Osteocyte (in vitro differentiated cells): ENCODE measurements at regions not wholly inside any gene's neighbourhood (a gene's known extent, or its start where the extent isn't known, plus 50 kb on each side); places are given as distances from the start of the nearest gene placed in this dataset.

Experiments used
- DNase-seq: peaks from one replicate; pipeline ENCODE4 v3.0.0; 2021; ENCODE audit warnings: mixed read lengths; ENCODE audit not compliant: unreplicated experiment; ENCODE audit errors: extremely low spot score
- H3K27ac Mint-ChIP-seq: one replicate; pipeline ENCODE4 v1.8.0; 2021; ENCODE audit warnings: mild to moderate bottlenecking, mixed read lengths; ENCODE audit not compliant: unreplicated experiment
- H3K27me3 Mint-ChIP-seq: one replicate; pipeline ENCODE4 v1.8.0; 2021; ENCODE audit warnings: mixed read lengths; ENCODE audit not compliant: unreplicated experiment
- H3K36me3 Mint-ChIP-seq: one replicate; pipeline ENCODE4 v1.8.0; 2021; ENCODE audit warnings: mixed read lengths; ENCODE audit not compliant: unreplicated experiment
- H3K4me1 Mint-ChIP-seq: one replicate; pipeline ENCODE4 v1.8.0; 2021; ENCODE audit warnings: mixed read lengths; ENCODE audit not compliant: unreplicated experiment
- H3K4me3 Mint-ChIP-seq: one replicate; pipeline ENCODE4 v1.8.0; 2021; ENCODE audit warnings: mild to moderate bottlenecking, moderate library complexity, mixed read lengths; ENCODE audit not compliant: unreplicated experiment
- H3K9me3 Mint-ChIP-seq: one replicate; pipeline ENCODE4 v1.8.0; 2021; ENCODE audit warnings: mixed read lengths; ENCODE audit not compliant: unreplicated experiment
- TF ChIP-seq, protein P1 (sequence below): fragments of 200-600 bp; sonication (generic); IDR thresholded peaks from 2 replicates; pipeline ENCODE4 v1.5.0; 2021; ENCODE audit warnings: antibody characterized with exemption, mild to moderate bottlenecking, moderate library complexity

DNA sequence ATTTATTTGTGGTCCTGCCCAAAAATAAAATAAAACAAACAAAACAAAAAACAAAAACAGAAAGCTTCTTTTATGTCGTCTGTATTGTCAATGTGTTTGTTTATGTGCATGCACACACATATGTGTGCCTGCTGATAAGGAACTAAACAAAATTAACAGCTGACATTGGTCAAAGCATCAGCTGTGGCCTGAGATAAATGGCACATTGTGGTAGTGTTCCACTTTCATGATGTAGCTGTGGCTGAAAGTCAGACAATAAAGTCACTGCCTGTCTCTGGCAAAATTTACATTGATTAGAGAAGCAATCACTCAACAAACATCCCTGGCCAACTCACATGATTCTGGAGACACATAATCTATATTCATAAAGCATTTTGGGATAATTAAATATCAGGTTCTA lies 203.4 kb upstream of the PIK3C3 start:
- no peaks in the 10 kb centered on the region for H3K27me3 Mint-ChIP-seq
- DNase-seq: no peak
- TF ChIP-seq, protein P1, sequence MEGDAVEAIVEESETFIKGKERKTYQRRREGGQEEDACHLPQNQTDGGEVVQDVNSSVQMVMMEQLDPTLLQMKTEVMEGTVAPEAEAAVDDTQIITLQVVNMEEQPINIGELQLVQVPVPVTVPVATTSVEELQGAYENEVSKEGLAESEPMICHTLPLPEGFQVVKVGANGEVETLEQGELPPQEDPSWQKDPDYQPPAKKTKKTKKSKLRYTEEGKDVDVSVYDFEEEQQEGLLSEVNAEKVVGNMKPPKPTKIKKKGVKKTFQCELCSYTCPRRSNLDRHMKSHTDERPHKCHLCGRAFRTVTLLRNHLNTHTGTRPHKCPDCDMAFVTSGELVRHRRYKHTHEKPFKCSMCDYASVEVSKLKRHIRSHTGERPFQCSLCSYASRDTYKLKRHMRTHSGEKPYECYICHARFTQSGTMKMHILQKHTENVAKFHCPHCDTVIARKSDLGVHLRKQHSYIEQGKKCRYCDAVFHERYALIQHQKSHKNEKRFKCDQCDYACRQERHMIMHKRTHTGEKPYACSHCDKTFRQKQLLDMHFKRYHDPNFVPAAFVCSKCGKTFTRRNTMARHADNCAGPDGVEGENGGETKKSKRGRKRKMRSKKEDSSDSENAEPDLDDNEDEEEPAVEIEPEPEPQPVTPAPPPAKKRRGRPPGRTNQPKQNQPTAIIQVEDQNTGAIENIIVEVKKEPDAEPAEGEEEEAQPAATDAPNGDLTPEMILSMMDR: no peak
- peaks cover 14% of the 10 kb centered on the region for H3K4me1 Mint-ChIP-seq
- no peak overlapping the region for H3K4me3 Mint-ChIP-seq
- no peaks in the 10 kb centered on the region for H3K9me3 Mint-ChIP-seq
- H3K36me3 Mint-ChIP-seq: no peaks in the 10 kb centered on the region
- no peak overlapping the region for H3K27ac Mint-ChIP-seq

DNA sequence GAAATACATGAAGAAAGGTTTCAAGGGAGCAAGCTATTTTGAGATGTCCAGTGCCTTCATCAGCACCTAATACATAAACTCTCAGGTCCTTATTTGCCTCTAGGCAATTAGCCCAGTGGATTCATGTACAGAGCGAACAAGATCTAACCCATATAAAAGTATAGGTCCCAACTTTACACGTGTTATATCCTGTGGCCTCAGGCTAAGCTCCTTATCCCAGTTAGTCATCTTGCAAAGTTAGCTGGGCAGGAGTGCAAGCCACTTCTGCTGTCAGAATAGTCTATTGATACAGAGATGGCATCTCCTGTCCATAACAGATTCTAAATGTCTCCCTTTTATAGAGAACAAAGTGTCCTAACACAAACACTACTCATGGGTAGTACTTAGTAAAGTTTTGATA lies 203.9 kb upstream of the PIK3C3 start:
- Mint-ChIP-seq H3K27ac (no peak overlapping the region), H3K36me3 (no peaks in the 10 kb centered on the region), H3K4me3 (no peak overlapping the region), H3K4me1 (peaks cover 11% of the 10 kb centered on the region), H3K27me3 (no peaks in the 10 kb centered on the region), H3K9me3 (no peaks in the 10 kb centered on the region)
- TF ChIP-seq, protein P1: no peak
- no peak for DNase-seq

DNA sequence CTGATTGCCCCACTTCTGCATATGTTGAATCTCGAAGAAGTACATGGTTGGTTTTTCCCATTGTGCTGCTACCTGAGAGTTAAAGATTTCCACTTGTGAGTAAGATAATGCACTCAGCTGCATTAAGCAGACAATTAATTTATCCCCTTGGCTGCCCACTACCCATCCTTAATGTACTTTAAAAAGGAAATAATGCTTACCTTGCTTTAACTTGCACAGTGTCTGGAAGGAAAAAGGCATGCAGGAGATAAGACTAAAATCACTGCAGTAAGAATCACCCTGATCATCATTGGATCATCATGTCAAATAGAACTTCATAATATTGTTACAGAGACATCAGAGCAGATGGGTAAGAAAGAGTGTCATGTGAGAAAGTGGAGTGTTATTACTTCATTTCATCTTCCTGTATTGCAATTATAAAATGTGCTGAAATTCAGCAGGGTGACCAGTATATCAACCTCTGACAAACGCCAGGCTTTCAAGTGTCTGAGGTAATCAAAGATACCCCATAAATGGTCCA lies 207.3 kb upstream of the PIK3C3 start:
- peaks cover 4% of the 10 kb centered on the region for H3K27me3 Mint-ChIP-seq
- TF ChIP-seq, protein P1: no peak
- H3K4me3 Mint-ChIP-seq: no peak overlapping the region
- no peak overlapping the region for H3K27ac Mint-ChIP-seq
- no peaks in the 10 kb centered on the region for H3K9me3 Mint-ChIP-seq
- DNase-seq: no peak
- H3K4me1 Mint-ChIP-seq: peaks cover 9% of the 10 kb centered on the region
- H3K36me3 Mint-ChIP-seq: no peaks in the 10 kb centered on the region

DNA sequence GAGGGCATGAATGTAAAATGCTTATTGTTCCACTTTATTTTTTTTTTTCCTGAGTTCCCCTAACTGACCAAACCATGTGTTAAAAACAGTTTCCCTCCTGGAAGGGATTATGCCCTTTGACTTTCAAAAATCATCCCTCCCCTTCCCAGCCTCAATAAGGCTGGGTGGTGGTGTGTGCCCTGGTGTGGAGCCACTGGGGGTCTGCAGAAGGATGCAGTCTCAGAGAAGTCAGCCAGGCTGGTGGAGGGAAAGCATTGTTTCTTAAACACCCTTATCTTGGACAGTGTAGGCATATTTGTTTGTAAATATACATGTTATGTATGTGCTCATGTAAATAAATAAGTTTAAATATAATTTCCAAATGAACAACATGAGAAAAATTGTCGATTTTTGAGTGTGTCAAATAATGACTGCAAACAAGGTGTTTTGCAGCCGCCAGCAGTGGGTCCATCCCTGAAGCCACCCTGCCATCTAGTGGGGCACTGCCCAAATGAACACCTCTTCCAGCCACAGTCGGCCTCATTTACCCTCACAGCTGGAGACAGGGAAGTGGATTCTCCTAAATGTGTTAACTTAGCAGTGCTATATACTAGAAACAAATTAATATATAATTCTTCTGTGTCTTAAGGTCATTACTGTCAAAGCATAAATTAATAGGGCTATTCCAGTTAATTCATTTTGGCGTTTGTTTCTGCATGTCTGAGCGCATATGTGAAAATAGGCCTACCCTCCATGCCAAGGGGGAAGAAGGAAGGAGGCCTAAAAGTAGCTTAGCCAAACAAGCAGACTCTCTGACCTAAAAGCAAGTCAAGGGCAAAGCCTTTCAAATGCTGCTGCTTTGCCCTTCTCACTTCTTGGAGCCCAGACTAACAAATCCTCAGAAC lies 209.6 kb upstream of the PIK3C3 start:
- H3K27ac Mint-ChIP-seq: no peak overlapping the region
- H3K4me3 Mint-ChIP-seq: no peak overlapping the region
- peaks cover 4% of the 10 kb centered on the region for H3K27me3 Mint-ChIP-seq
- TF ChIP-seq, protein P1: peak; percentile 92
- no peaks in the 10 kb centered on the region for H3K9me3 Mint-ChIP-seq
- peaks cover 6% of the 10 kb centered on the region for H3K4me1 Mint-ChIP-seq
- no peaks in the 10 kb centered on the region for H3K36me3 Mint-ChIP-seq
- no peak for DNase-seq

DNA sequence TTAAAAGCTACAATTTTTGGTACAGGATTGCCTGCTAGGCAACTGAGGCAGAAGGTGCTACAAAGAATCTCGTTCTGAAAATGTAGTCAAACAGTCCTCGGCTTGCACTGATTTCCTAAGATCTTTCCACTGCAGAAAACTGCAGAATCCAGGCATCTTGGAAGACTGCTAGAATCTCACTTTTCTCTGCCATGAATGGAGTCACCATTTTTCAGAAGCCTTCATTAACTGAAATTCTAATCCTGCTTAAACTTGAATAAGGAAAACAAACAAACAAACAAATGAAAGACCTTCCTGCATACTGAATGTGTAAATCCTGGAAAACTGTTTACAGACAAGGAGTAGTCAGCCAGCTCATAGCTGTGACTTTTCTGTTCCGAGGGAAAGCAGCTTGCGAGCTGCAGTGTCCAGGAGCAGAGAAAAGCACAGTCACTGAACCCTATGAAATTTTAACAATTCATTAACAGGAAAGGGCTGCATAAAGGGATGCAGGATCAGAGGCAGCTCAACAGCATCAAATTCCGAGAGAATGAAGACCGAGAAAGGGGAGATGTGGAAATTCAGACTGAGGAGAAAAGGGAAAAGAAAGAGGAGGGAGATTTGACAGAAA lies 210.5 kb upstream of the PIK3C3 start:
- Mint-ChIP-seq H3K9me3 (no peaks in the 10 kb centered on the region), H3K4me1 (peaks cover 6% of the 10 kb centered on the region), H3K4me3 (no peak overlapping the region), H3K27ac (no peak overlapping the region), H3K27me3 (peaks cover 4% of the 10 kb centered on the region), H3K36me3 (no peaks in the 10 kb centered on the region)
- TF ChIP-seq, protein P1: no peak
- DNase-seq: no peak
